ENCODE measurements at regions not wholly inside any gene's neighbourhood (a gene's known extent, or its start where the extent isn't known, plus 50 kb on each side); places are given as distances from the start of the nearest gene placed in this dataset.

DNA sequence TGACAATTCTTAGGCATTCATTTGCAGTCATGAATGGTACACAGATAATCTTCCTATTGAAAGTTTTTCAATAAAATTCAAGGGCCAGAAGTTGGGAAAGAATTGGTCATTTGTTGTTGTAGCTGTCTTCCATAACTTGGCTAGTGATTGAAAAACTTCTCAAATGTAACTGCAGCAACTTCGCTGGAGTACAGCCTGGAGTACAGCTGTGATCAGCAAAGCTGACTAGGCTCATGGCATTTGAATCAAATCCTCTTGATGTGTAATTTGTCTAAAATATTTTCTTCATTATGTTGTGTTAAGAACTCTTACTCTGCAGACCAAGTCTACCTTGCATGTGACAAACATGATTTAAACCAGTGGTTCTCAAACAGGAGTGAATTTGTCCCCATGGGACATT lies 226.5 kb upstream of the STEAP1 start:
- intact Hi-C loops (cut with micrococcal nuclease), result no loop called here
- no peaks in the 10 kb centered on the region for H3K4me1 Mint-ChIP-seq
- H3K4me3 Mint-ChIP-seq, result no peak overlapping the region
- no peaks in the 10 kb centered on the region for H3K27me3 Mint-ChIP-seq
- H3K27ac Mint-ChIP-seq, result no peak overlapping the region
- H3K9me3 Mint-ChIP-seq, result no peaks in the 10 kb centered on the region
- ATAC-seq (ENCODE audit: low read depth) (no peak), DNase-seq (no peak)
- ChIA-PET POLR2A (no interaction called here), CTCF (no interaction called here)
- no peaks in the 10 kb centered on the region for H3K36me3 Mint-ChIP-seq (ENCODE audit: low read depth)
- TF ChIP-seq, protein P1, sequence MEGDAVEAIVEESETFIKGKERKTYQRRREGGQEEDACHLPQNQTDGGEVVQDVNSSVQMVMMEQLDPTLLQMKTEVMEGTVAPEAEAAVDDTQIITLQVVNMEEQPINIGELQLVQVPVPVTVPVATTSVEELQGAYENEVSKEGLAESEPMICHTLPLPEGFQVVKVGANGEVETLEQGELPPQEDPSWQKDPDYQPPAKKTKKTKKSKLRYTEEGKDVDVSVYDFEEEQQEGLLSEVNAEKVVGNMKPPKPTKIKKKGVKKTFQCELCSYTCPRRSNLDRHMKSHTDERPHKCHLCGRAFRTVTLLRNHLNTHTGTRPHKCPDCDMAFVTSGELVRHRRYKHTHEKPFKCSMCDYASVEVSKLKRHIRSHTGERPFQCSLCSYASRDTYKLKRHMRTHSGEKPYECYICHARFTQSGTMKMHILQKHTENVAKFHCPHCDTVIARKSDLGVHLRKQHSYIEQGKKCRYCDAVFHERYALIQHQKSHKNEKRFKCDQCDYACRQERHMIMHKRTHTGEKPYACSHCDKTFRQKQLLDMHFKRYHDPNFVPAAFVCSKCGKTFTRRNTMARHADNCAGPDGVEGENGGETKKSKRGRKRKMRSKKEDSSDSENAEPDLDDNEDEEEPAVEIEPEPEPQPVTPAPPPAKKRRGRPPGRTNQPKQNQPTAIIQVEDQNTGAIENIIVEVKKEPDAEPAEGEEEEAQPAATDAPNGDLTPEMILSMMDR (IDR thresholded peaks at IDR 0.05), result no peak

DNA sequence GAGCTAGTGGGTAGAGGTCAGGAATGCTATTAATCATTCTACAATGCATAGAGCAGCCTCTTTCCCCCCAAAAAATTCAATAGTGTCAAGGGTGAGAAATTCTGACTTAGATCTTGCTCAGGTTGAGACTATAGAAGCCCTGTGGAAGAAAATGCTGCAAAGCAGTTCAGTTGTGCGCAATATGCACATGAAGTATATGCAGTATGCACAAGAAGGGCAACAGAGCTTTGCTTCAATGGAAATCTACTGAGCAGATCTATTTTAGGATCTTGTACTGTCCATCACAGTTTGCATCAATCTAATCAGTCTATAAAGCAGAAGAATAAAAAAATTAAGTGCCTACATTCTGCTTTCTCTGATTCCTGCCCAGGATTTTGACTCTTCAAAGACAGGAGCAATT lies 225.8 kb upstream of the STEAP1 start:
- CTCF ChIA-PET, result no interaction called here
- intact Hi-C loops (cut with micrococcal nuclease), result no loop called here
- DNase-seq (no peak), ATAC-seq (ENCODE audit: low read depth) (no peak)
- no peaks in the 10 kb centered on the region for H3K36me3 Mint-ChIP-seq (ENCODE audit: low read depth)
- no peak overlapping the region for H3K4me3 Mint-ChIP-seq
- no peaks in the 10 kb centered on the region for H3K9me3 Mint-ChIP-seq
- H3K4me1 Mint-ChIP-seq, result no peaks in the 10 kb centered on the region
- POLR2A ChIA-PET, result no interaction called here
- no peaks in the 10 kb centered on the region for H3K27me3 Mint-ChIP-seq
- H3K27ac Mint-ChIP-seq, result no peak overlapping the region
- TF ChIP-seq, protein P1 (IDR thresholded peaks at IDR 0.05), result no peak

DNA sequence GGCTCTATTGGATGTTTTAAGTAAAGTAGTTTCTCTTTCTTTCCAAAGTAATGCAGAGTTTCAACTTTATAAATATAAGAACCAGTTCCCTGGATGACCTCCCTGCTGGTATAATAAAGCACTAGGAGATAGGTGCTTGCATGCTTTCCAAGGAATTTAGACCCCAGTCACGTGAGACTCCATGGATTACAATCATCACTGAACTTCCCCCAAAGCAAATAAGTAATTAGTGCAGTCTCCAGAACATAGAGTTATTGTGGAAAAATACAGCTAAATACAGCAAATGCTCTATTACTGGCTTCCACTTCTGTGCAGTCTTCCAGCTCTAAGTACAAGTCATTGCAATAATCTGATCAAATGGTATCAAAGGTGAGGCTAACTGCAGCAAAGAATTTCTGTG lies 220.2 kb upstream of the STEAP1 start:
- Mint-ChIP-seq H3K36me3 (ENCODE audit: low read depth) (no peaks in the 10 kb centered on the region), H3K4me3 (no peak overlapping the region), H3K27me3 (no peaks in the 10 kb centered on the region), H3K9me3 (peaks cover 4% of the 10 kb centered on the region), H3K4me1 (no peaks in the 10 kb centered on the region), H3K27ac (no peak overlapping the region)
- ChIA-PET POLR2A (no interaction called here), CTCF (no interaction called here)
- no peak for ATAC-seq (ENCODE audit: low read depth)
- TF ChIP-seq, protein P1 (IDR thresholded peaks at IDR 0.05), result no peak
- DNase-seq, result no peak
- intact Hi-C loops (cut with micrococcal nuclease), result no loop called here

DNA sequence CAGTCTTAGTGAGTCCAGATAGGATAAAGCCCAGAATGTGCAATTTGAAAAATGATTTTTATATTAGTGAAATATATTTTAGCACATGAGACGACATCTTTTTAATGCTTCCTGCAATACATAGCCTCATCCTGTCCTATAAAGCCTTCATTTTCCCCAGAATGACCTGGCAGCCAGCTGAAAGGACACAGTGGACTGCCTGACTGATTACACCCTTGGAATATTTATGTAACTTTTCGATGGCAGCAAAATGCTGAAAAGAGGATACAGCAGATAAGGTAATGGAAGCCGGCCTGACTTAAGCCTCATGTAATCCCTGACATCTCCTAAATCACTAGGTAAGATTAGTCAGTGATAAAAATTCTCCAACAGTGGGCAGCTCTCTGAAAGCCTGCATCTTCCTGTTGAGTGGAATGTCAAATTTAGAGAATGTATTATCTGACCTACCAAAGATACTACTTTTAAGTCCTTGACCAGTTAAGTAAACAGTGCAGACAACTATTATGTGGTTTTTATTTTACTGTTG lies 210.7 kb upstream of the STEAP1 start:
- H3K36me3 Mint-ChIP-seq (ENCODE audit: low read depth), result no peaks in the 10 kb centered on the region
- intact Hi-C loops (cut with micrococcal nuclease), result no loop called here
- CTCF ChIA-PET, result no interaction called here

DNA sequence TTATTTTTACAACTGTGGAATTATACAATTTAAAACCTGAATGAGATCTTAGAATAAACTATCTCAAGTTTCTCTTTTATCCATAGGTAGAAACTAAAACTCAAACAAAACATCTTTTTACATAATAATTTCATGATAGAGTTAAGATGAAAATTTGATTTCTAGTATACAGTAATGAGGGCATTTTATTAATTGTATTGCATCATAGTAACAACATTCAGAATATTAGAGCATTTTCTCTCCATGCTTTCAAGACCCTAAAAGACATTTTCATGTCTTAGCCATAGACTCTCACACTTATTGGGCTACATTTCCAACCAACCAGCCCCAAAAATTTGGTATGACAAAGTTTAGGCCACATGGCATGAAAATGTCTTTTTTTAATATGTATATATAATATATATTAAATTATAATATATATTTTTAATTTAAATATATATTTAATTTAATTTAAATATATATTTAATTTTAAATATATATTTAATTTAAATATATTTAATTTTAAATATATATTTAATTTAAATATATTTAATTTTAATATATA lies 195.7 kb upstream of the STEAP1 start:
- DNase-seq (no peak), ATAC-seq (ENCODE audit: low read depth) (no peak)
- TF ChIP-seq, protein P1 (IDR thresholded peaks at IDR 0.05), result no peak
- Mint-ChIP-seq H3K4me1 (no peaks in the 10 kb centered on the region), H3K36me3 (ENCODE audit: low read depth) (no peaks in the 10 kb centered on the region), H3K27ac (no peak overlapping the region), H3K9me3 (peaks cover 12% of the 10 kb centered on the region), H3K4me3 (no peak overlapping the region), H3K27me3 (no peaks in the 10 kb centered on the region)
- POLR2A ChIA-PET, result no interaction called here
- intact Hi-C loops (cut with micrococcal nuclease), result no loop called here
- CTCF ChIA-PET, result no interaction called here

More for the DNA sequence above, 210.7 kb upstream of the STEAP1 start:
- H3K4me3 Mint-ChIP-seq, result no peak overlapping the region
- DNase-seq (no peak), ATAC-seq (ENCODE audit: low read depth) (no peak)
- H3K4me1 Mint-ChIP-seq, result no peaks in the 10 kb centered on the region
- TF ChIP-seq, protein P1 (IDR thresholded peaks at IDR 0.05), result no peak
- POLR2A ChIA-PET, result no interaction called here
- no peaks in the 10 kb centered on the region for H3K27me3 Mint-ChIP-seq
- no peak overlapping the region for H3K27ac Mint-ChIP-seq
- peaks cover 7% of the 10 kb centered on the region for H3K9me3 Mint-ChIP-seq
